HG03565 (cell line): ENCODE measurements at regions not wholly inside any gene's neighbourhood (a gene's known extent, or its start where the extent isn't known, plus 50 kb on each side); places are given as distances from the start of the nearest gene placed in this dataset.
"Not testable (repeated sequence)": the region's sequence is repeated elsewhere in the genome, so short reads cannot be mapped to it uniquely, and the experiment has no call there.

Experiments used
- ATAC-seq: cut with Tn5 transposase; IDR thresholded peaks from one replicate; pipeline ENCODE4 v1.9.1; 2021; ENCODE audit warnings: mild to moderate bottlenecking, moderate library complexity; ENCODE audit not compliant: unreplicated experiment

GRCh38 chr9:587527-587926 is 254.0 kb upstream of the DMRT1 start:
- no peak for ATAC-seq

- ATAC-seq = no peak
Measured at GRCh38 chr9:588981-589380, 252.5 kb upstream of the DMRT1 start.

GRCh38 chr9:589723-590122 is 251.8 kb upstream of the DMRT1 start:
- no peak for ATAC-seq

- ATAC-seq = no peak
Measured at GRCh38 chr9:591292-591691, 250.2 kb upstream of the DMRT1 start.

- ATAC-seq = no peak
Measured at GRCh38 chr9:592225-592624, 249.3 kb upstream of the DMRT1 start.

GRCh38 chr9:592733-593132 is 248.8 kb upstream of the DMRT1 start:
- ATAC-seq = no peak

GRCh38 chr9:593809-594208 is 247.7 kb upstream of the DMRT1 start:
- ATAC-seq = no peak

- ATAC-seq = no peak
Measured at GRCh38 chr9:596703-597102, 244.8 kb upstream of the DMRT1 start.

GRCh38 chr9:600006-600405 is 241.5 kb upstream of the DMRT1 start:
- no peak for ATAC-seq

- no peak for ATAC-seq
Measured at GRCh38 chr9:602716-603115, 238.8 kb upstream of the DMRT1 start.

GRCh38 chr9:603126-603525 is 238.4 kb upstream of the DMRT1 start:
- no peak for ATAC-seq

GRCh38 chr9:607417-607816 is 234.1 kb upstream of the DMRT1 start:
- no peak for ATAC-seq

GRCh38 chr9:613771-614347 is 227.6 kb upstream of the DMRT1 start:
- ATAC-seq = peak; percentile 84

- no peak for ATAC-seq
Measured at GRCh38 chr9:614431-614830, 227.1 kb upstream of the DMRT1 start.

GRCh38 chr9:615756-616155 is 225.7 kb upstream of the DMRT1 start:
- ATAC-seq = no peak

- ATAC-seq = no peak
Measured at GRCh38 chr9:616694-617093, 224.8 kb upstream of the DMRT1 start.

- no peak for ATAC-seq
Measured at GRCh38 chr9:617445-618085, 223.9 kb upstream of the DMRT1 start.

- ATAC-seq = no peak
Measured at GRCh38 chr9:618478-618877, 223.0 kb upstream of the DMRT1 start.

- no peak for ATAC-seq
Measured at GRCh38 chr9:621201-621855, 220.2 kb upstream of the DMRT1 start.

- no peak for ATAC-seq
Measured at GRCh38 chr9:624935-625500, 216.5 kb upstream of the DMRT1 start.

GRCh38 chr9:625613-626012 is 215.9 kb upstream of the DMRT1 start:
- ATAC-seq = no peak

GRCh38 chr9:626114-626513 is 215.4 kb upstream of the DMRT1 start:
- not testable (repeated sequence) for ATAC-seq
